ENCODE measurements at regions not wholly inside any gene's neighbourhood (a gene's known extent, or its start where the extent isn't known, plus 50 kb on each side); places are given as distances from the start of the nearest gene placed in this dataset.

DNA sequence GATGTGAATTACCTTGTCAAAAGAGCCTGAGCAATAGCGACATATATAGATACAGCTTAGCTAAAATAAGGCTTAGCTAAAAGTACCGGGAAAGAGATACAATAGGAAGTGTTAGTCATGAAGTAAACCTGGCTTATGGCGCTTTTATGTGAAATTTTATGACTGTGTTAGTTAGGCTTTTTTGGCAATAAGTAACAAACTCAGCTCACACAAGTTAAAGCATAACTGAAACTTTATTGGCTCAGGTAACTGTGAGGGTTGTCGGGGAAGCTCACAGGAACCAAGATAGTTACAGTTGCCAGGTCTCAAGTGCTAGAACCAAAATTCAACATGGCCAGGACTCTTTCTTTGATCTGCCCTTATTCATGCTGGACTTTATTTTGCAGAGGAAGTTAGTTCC is 925.0 kb upstream of the GYPC start:
- TF ChIP-seq POLR2A (IDR thresholded peaks at IDR 0.05): no peak
- TF ChIP-seq CTCF (IDR thresholded peaks at IDR 0.05): no peak

Data from lower leg skin (tissue), 3 donors.